ENCODE measurements at regions not wholly inside any gene's neighbourhood (a gene's known extent, or its start where the extent isn't known, plus 50 kb on each side); places are given as distances from the start of the nearest gene placed in this dataset.

DNA sequence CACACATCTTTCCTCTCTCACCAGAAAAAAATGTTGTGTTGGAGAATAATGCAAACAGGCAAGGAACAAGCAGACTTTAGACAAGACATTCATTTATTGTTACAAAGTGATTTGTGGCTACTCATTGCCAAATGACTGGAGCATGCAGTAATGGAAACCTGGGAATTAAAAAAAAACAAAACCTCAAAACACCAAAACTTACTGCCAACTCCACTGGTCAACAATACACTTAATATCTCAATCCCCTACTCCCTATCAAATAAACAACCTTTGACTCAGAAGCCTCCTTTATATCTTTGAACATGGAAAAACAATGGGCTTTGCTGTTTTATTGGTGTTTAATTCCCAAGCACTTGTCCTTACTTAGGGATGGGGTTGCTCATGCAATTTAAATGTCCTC, 112.8 kb downstream of the POSTN start:
- DNase-seq (ENCODE audit: low spot score) (no peak), ATAC-seq (no peak)
- no peaks in the 10 kb centered on the region for H3F3A ChIP-seq (replicated peaks; ENCODE audit: low read depth)
- H3K79me2 ChIP-seq (replicated peaks; ENCODE audit: insufficient read depth): no peaks in the 10 kb centered on the region
- H3K4me3 Mint-ChIP-seq: no peak overlapping the region
- no peaks in the 10 kb centered on the region for H3K36me3 ChIP-seq (ENCODE audit: insufficient read depth)
- no peaks in the 10 kb centered on the region for H3K36me3 Mint-ChIP-seq (ENCODE audit: low read depth)
- H3K4me3 ChIP-seq: no peak overlapping the region
- H3K27me3 Mint-ChIP-seq (ENCODE audit: insufficient read depth, low read depth, poor library complexity): peaks cover 5% of the 10 kb centered on the region
- no peak overlapping the region for H2AFZ ChIP-seq
- H3K9me3 Mint-ChIP-seq: no peaks in the 10 kb centered on the region
- H3K27ac Mint-ChIP-seq: no peak overlapping the region
- no peaks in the 10 kb centered on the region for H3K4me1 ChIP-seq (ENCODE audit: insufficient read depth)
- no peaks in the 10 kb centered on the region for H3K9me2 ChIP-seq (ENCODE audit: insufficient read depth)
- H4K20me1 ChIP-seq (replicated peaks; ENCODE audit: insufficient read depth): no peaks in the 10 kb centered on the region
- H3K27ac ChIP-seq (ENCODE audit: low read depth): no peak overlapping the region
- H3K4me2 ChIP-seq: no peak overlapping the region
- H3K27me3 ChIP-seq (ENCODE audit: insufficient read depth): no peaks in the 10 kb centered on the region
- H3K4me1 Mint-ChIP-seq: peaks cover 9% of the 10 kb centered on the region; the same call in 2 of the 3 replicates
- TF ChIP-seq STAT1 (IDR thresholded peaks at IDR 0.05; ENCODE audit: unreplicated experiment): no peak

DNA sequence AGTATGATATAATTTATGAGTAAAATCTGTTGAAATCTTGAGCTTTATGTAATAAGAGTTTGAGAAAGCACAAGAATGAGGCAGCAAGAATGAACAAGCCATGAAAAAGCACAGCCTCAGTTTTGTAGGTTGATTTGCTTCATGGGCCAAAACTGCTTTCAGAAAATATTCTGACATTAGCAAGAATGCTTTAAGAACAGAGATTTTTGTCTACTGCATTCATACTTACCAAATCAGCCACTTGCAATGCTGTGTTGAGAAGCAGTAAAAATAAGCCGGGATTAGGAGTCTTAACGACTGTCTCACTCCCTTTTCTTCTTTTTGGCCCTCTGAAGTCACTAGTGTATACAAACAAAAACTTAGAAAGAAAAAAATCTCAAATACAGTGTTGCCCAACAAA, 114.5 kb downstream of the POSTN start:
- no peak overlapping the region for H3K27ac ChIP-seq (ENCODE audit: low read depth)
- no peak overlapping the region for H2AFZ ChIP-seq
- TF ChIP-seq POLR2AphosphoS5 (IDR thresholded peaks at IDR 0.05; ENCODE audit: low read depth) (no peak), EZH2 (IDR thresholded peaks at IDR 0.05; ENCODE audit: low read depth, unreplicated experiment) (no peak), NANOG (IDR thresholded peaks at IDR 0.05; ENCODE audit: borderline replicate concordance) (no peak), EZH2phosphoT487 (IDR thresholded peaks at IDR 0.05; ENCODE audit: unreplicated experiment) (no peak), CREB1 (CRISPR knock-in tag; IDR thresholded peaks at IDR 0.05; ENCODE audit: low read depth) (no peak), ZNF331 (CRISPR knock-in tag; IDR thresholded peaks at IDR 0.05; ENCODE audit: low read depth) (no peak), ZNF114 (CRISPR knock-in tag; IDR thresholded peaks at IDR 0.05) (no peak)
- TF ChIP-seq, protein P1, sequence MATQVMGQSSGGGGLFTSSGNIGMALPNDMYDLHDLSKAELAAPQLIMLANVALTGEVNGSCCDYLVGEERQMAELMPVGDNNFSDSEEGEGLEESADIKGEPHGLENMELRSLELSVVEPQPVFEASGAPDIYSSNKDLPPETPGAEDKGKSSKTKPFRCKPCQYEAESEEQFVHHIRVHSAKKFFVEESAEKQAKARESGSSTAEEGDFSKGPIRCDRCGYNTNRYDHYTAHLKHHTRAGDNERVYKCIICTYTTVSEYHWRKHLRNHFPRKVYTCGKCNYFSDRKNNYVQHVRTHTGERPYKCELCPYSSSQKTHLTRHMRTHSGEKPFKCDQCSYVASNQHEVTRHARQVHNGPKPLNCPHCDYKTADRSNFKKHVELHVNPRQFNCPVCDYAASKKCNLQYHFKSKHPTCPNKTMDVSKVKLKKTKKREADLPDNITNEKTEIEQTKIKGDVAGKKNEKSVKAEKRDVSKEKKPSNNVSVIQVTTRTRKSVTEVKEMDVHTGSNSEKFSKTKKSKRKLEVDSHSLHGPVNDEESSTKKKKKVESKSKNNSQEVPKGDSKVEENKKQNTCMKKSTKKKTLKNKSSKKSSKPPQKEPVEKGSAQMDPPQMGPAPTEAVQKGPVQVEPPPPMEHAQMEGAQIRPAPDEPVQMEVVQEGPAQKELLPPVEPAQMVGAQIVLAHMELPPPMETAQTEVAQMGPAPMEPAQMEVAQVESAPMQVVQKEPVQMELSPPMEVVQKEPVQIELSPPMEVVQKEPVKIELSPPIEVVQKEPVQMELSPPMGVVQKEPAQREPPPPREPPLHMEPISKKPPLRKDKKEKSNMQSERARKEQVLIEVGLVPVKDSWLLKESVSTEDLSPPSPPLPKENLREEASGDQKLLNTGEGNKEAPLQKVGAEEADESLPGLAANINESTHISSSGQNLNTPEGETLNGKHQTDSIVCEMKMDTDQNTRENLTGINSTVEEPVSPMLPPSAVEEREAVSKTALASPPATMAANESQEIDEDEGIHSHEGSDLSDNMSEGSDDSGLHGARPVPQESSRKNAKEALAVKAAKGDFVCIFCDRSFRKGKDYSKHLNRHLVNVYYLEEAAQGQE (IDR thresholded peaks at IDR 0.05; ENCODE audit: unreplicated experiment): no peak
- TF ChIP-seq, protein P2, sequence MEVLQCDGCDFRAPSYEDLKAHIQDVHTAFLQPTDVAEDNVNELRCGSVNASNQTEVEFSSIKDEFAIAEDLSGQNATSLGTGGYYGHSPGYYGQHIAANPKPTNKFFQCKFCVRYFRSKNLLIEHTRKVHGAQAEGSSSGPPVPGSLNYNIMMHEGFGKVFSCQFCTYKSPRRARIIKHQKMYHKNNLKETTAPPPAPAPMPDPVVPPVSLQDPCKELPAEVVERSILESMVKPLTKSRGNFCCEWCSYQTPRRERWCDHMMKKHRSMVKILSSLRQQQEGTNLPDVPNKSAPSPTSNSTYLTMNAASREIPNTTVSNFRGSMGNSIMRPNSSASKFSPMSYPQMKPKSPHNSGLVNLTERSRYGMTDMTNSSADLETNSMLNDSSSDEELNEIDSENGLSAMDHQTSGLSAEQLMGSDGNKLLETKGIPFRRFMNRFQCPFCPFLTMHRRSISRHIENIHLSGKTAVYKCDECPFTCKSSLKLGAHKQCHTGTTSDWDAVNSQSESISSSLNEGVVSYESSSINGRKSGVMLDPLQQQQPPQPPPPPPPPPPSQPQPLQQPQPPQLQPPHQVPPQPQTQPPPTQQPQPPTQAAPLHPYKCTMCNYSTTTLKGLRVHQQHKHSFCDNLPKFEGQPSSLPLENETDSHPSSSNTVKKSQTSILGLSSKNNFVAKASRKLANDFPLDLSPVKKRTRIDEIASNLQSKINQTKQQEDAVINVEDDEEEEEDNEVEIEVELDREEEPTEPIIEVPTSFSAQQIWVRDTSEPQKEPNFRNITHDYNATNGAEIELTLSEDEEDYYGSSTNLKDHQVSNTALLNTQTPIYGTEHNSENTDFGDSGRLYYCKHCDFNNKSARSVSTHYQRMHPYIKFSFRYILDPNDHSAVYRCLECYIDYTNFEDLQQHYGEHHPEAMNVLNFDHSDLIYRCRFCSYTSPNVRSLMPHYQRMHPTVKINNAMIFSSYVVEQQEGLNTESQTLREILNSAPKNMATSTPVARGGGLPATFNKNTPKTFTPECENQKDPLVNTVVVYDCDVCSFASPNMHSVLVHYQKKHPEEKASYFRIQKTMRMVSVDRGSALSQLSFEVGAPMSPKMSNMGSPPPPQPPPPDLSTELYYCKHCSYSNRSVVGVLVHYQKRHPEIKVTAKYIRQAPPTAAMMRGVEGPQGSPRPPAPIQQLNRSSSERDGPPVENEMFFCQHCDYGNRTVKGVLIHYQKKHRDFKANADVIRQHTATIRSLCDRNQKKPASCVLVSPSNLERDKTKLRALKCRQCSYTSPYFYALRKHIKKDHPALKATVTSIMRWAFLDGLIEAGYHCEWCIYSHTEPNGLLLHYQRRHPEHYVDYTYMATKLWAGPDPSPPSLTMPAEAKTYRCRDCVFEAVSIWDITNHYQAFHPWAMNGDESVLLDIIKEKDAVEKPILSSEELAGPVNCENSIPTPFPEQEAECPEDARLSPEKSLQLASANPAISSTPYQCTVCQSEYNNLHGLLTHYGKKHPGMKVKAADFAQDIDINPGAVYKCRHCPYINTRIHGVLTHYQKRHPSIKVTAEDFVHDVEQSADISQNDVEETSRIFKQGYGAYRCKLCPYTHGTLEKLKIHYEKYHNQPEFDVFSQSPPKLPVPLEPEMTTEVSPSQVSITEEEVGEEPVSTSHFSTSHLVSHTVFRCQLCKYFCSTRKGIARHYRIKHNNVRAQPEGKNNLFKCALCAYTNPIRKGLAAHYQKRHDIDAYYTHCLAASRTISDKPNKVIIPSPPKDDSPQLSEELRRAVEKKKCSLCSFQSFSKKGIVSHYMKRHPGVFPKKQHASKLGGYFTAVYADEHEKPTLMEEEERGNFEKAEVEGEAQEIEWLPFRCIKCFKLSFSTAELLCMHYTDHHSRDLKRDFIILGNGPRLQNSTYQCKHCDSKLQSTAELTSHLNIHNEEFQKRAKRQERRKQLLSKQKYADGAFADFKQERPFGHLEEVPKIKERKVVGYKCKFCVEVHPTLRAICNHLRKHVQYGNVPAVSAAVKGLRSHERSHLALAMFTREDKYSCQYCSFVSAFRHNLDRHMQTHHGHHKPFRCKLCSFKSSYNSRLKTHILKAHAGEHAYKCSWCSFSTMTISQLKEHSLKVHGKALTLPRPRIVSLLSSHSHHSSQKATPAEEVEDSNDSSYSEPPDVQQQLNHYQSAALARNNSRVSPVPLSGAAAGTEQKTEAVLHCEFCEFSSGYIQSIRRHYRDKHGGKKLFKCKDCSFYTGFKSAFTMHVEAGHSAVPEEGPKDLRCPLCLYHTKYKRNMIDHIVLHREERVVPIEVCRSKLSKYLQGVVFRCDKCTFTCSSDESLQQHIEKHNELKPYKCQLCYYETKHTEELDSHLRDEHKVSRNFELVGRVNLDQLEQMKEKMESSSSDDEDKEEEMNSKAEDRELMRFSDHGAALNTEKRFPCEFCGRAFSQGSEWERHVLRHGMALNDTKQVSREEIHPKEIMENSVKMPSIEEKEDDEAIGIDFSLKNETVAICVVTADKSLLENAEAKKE (CRISPR knock-in tag; IDR thresholded peaks at IDR 0.05): no peak
- no peaks in the 10 kb centered on the region for H3K36me3 ChIP-seq (ENCODE audit: insufficient read depth)
- no peaks in the 10 kb centered on the region for H3K79me2 ChIP-seq (replicated peaks; ENCODE audit: insufficient read depth)
- no peaks in the 10 kb centered on the region for H3K9me2 ChIP-seq (ENCODE audit: insufficient read depth)
- H4K20me1 ChIP-seq (replicated peaks; ENCODE audit: insufficient read depth): no peaks in the 10 kb centered on the region
- Mint-ChIP-seq H3K4me3 (no peak overlapping the region), H3K9me3 (no peaks in the 10 kb centered on the region), H3K27ac (no peak overlapping the region), H3K36me3 (ENCODE audit: low read depth) (no peaks in the 10 kb centered on the region), H3K27me3 (ENCODE audit: insufficient read depth, low read depth, poor library complexity) (peaks cover 3% of the 10 kb centered on the region), H3K4me1 (peaks cover 3% of the 10 kb centered on the region; the same call in 1 of the 3 replicates)
- H3K4me2 ChIP-seq: no peak overlapping the region
- no peak overlapping the region for H3K4me3 ChIP-seq
- DNase-seq (ENCODE audit: low spot score) (no peak), ATAC-seq (no peak)
- H3F3A ChIP-seq (replicated peaks; ENCODE audit: low read depth): no peaks in the 10 kb centered on the region
- H3K4me1 ChIP-seq (ENCODE audit: insufficient read depth): no peaks in the 10 kb centered on the region
- no peaks in the 10 kb centered on the region for H3K27me3 ChIP-seq (ENCODE audit: insufficient read depth)

Data from GM23338 (cell line).